Stimulated activated effector memory CD8-positive, alpha-beta T cell treated with anti-CD3 and anti-CD28 coated beads, Interleukin-12 subunit alpha, Interleukin-12 subunit beta, amount 100 ng/mL, for 72 hours (primary cell): ENCODE measurements at regions not wholly inside any gene's neighbourhood (a gene's known extent, or its start where the extent isn't known, plus 50 kb on each side); places are given as distances from the start of the nearest gene placed in this dataset.

ENCODE experiments used
- ATAC-seq: fragments of 150-1000 bp; cut with Tn5 transposase; 2 replicates; pipeline ENCODE4 v1.10.0; 2021
- DNase-seq, 2 donors: peaks; one replicate each; pipeline ENCODE4 v3.0.0; 2021 to 2022; ENCODE audit warnings: low spot score in 2 of 2
- H3K27ac Mint-ChIP-seq: one replicate; pipeline ENCODE4 v1.8.0; 2022; ENCODE audit warnings: mild to moderate bottlenecking, mixed read lengths
- H3K36me3 Mint-ChIP-seq: one replicate; pipeline ENCODE4 v1.8.0; 2022; ENCODE audit warnings: mild to moderate bottlenecking, mixed read lengths
- H3K4me1 Mint-ChIP-seq: one replicate; pipeline ENCODE4 v1.8.0; 2022; ENCODE audit warnings: mixed read lengths
- H3K4me3 Mint-ChIP-seq: one replicate; pipeline ENCODE4 v1.8.0; 2022; ENCODE audit warnings: mild to moderate bottlenecking, mixed read lengths
- H3K9me3 Mint-ChIP-seq: one replicate; pipeline ENCODE4 v1.8.0; 2022; ENCODE audit warnings: mixed read lengths

DNA sequence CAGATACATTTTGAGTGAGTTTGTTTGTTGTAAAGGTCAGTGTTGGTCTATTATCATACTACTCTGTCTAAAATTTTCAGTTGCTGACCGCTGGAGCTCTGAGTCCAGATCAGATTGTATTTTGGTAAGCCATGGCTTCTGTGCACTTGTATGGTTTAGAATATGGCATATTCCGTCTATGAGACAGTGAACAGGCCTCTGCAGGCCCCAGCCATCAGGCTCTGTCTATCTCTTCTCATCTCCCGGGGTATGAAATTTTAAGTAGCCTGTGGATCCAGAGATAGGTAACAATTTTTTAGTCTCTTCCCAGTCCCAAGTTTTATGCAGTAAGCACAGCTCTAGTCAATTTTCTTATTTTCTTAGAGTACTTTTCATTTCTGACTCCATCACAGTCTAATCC, 1929.1 kb upstream of the SEL1L start:
- no peaks in the 10 kb centered on the region for H3K36me3 Mint-ChIP-seq
- ATAC-seq (no peak), DNase-seq (no peak)
- H3K9me3 Mint-ChIP-seq: peaks cover 24% of the 10 kb centered on the region
- H3K4me1 Mint-ChIP-seq: no peaks in the 10 kb centered on the region
- H3K4me3 Mint-ChIP-seq: no peak overlapping the region
- no peak overlapping the region for H3K27ac Mint-ChIP-seq

DNA sequence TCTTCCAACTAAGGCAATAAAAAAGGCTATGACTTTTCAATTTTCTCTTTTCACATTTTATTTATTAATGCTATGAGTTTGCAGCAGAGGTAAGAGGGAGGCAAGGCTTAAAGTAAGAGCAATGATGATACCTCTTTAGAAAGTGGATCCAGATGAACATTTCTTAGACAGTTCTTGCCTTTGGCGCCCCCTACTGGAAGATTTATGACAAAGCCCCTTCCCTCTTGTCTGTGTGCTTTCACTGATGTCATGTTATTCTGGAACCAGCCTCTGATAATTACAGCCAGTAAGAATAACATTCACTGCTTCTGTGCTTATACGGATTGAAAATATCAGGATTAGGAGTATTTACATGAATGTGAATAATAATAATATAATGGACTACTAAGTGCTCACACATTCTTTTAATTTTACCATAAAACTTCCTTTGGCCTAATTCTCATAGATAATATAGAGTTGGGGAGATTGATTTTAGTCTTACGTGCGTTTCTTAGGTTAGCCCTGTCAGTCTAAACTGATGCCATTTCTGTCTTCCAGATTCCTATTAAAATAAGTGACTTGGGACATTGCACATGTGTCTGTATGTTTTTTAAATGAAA, 1929.9 kb upstream of the SEL1L start:
- Mint-ChIP-seq H3K27ac (no peak overlapping the region), H3K9me3 (peaks cover 24% of the 10 kb centered on the region), H3K36me3 (no peaks in the 10 kb centered on the region), H3K4me1 (no peaks in the 10 kb centered on the region), H3K4me3 (no peak overlapping the region)
- ATAC-seq (no peak), DNase-seq (no peak)

- no peaks in the 10 kb centered on the region for H3K4me1 Mint-ChIP-seq
- H3K9me3 Mint-ChIP-seq: peaks cover 24% of the 10 kb centered on the region
- no peak overlapping the region for H3K4me3 Mint-ChIP-seq
- ATAC-seq (no peak), DNase-seq (no peak)
- H3K36me3 Mint-ChIP-seq: no peaks in the 10 kb centered on the region
- no peak overlapping the region for H3K27ac Mint-ChIP-seq
Measured at GRCh38 chr14:83467811-83468210, 1934.2 kb upstream of the SEL1L start.

- Mint-ChIP-seq H3K27ac (no peak overlapping the region), H3K9me3 (peaks cover 17% of the 10 kb centered on the region), H3K4me1 (no peaks in the 10 kb centered on the region), H3K36me3 (no peaks in the 10 kb centered on the region), H3K4me3 (no peak overlapping the region)
- DNase-seq: no peak
- ATAC-seq: no peak
Measured at GRCh38 chr14:83470466-83470865, 1936.8 kb upstream of the SEL1L start.

GRCh38 chr14:83470959-83471695, 1937.5 kb upstream of the SEL1L start:
- ATAC-seq (no peak), DNase-seq (no peak)
- H3K36me3 Mint-ChIP-seq: no peaks in the 10 kb centered on the region
- no peak overlapping the region for H3K27ac Mint-ChIP-seq
- H3K4me1 Mint-ChIP-seq: no peaks in the 10 kb centered on the region
- no peak overlapping the region for H3K4me3 Mint-ChIP-seq
- peaks cover 14% of the 10 kb centered on the region for H3K9me3 Mint-ChIP-seq

DNA sequence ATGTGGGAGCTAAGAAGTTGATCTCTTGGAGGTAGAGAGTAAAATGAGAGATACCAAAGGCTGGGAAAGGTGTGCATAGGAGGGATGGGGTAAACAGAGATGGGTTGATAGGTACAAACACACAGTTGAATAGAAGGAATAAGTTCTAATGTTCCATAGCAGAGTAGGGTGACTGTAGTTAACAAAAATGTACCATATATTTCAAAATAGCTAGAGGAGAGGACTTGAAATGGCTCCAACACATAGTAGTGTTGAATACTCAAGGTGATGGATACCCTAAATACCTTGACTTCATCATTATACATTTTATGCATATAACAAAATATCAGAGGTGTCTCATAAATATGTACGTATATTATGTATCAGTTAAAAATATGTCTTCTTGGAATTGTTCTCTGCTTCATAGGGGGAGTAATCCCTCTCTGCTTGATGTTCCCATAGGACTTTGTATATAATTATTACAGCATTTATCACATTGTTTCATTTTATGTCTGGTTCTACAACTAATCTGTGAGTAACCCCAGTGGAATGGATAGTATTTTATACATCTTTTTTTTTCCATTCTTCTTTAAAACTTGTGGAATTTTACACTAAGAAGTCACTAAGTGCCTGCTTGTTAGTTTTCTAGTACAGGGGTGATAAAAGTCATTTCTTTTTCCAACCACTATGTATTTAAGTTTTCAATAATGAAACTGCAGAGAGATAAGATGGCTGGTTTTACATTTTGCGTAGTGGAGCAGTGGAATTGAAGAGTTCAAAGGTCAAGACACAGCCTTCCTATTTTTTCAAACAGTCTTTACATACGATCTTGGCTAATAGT, 1940.0 kb upstream of the SEL1L start:
- ATAC-seq: no peak
- no peak overlapping the region for H3K4me3 Mint-ChIP-seq

DNA sequence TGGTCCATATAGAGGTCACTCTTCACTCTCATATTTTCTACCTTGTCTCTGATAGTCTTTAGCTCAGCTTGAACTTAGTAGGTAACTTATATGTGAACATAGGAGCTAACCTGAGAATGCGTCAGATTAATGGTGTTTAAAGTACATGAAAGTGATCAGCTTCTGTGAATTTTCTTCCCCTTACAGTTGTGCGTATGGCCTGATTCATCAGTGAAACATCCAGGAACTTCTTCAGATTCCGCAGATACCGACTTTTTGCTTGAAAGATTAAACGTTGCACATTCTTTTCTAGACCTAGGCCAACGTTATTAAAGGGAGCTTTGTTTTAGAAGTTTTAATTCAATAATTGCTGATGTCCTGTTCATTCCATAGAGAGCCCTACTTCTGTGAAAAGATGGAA, 1945.1 kb upstream of the SEL1L start:
- H3K36me3 Mint-ChIP-seq: no peaks in the 10 kb centered on the region
- peaks cover 19% of the 10 kb centered on the region for H3K9me3 Mint-ChIP-seq
- no peak for ATAC-seq
- DNase-seq: no peak
- no peaks in the 10 kb centered on the region for H3K4me1 Mint-ChIP-seq
- no peak overlapping the region for H3K4me3 Mint-ChIP-seq
- no peak overlapping the region for H3K27ac Mint-ChIP-seq

More for the DNA sequence above, 1940.0 kb upstream of the SEL1L start:
- DNase-seq: no peak
- H3K9me3 Mint-ChIP-seq: peaks cover 16% of the 10 kb centered on the region
- no peak overlapping the region for H3K27ac Mint-ChIP-seq
- no peaks in the 10 kb centered on the region for H3K36me3 Mint-ChIP-seq
- H3K4me1 Mint-ChIP-seq: no peaks in the 10 kb centered on the region

- DNase-seq (no peak), ATAC-seq (no peak)
- no peak overlapping the region for H3K27ac Mint-ChIP-seq
- no peaks in the 10 kb centered on the region for H3K4me1 Mint-ChIP-seq
- peaks cover 10% of the 10 kb centered on the region for H3K9me3 Mint-ChIP-seq
- no peaks in the 10 kb centered on the region for H3K36me3 Mint-ChIP-seq
- H3K4me3 Mint-ChIP-seq: no peak overlapping the region
Measured at GRCh38 chr14:83483063-83483462, 1949.4 kb upstream of the SEL1L start.

- Mint-ChIP-seq H3K4me3 (no peak overlapping the region), H3K9me3 (peaks cover 14% of the 10 kb centered on the region), H3K27ac (no peak overlapping the region), H3K4me1 (no peaks in the 10 kb centered on the region), H3K36me3 (no peaks in the 10 kb centered on the region)
- ATAC-seq (no peak), DNase-seq (no peak)
Measured at GRCh38 chr14:83485591-83485990, 1951.9 kb upstream of the SEL1L start.

- Mint-ChIP-seq H3K9me3 (peaks cover 12% of the 10 kb centered on the region), H3K4me3 (no peak overlapping the region), H3K4me1 (no peaks in the 10 kb centered on the region), H3K36me3 (no peaks in the 10 kb centered on the region), H3K27ac (no peak overlapping the region)
- ATAC-seq: no peak
- no peak for DNase-seq
Measured at GRCh38 chr14:83491091-83491490, 1957.4 kb upstream of the SEL1L start.

DNA sequence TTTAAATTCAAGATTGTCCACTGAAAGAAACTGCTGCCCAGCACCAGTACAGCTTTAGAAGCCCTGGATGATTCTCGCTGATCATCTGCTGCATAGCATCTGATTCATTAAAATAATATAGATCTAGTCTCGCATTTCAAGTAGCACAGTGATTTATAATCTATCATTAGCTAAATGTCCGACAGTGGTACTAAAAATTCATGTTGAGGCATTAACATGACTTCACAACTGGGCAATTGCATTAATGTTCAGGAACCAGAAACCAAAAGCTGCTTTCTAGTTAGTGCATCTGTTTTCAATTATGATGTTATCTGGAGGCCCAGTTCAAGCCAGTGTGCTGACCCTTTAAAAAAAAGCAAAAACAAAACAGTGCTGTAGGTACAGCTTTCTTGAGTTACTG, 1987.2 kb upstream of the SEL1L start:
- no peak overlapping the region for H3K27ac Mint-ChIP-seq
- DNase-seq: no peak
- H3K4me1 Mint-ChIP-seq: no peaks in the 10 kb centered on the region
- H3K9me3 Mint-ChIP-seq: peaks cover 25% of the 10 kb centered on the region
- ATAC-seq: no peak
- H3K36me3 Mint-ChIP-seq: no peaks in the 10 kb centered on the region
- no peak overlapping the region for H3K4me3 Mint-ChIP-seq

DNA sequence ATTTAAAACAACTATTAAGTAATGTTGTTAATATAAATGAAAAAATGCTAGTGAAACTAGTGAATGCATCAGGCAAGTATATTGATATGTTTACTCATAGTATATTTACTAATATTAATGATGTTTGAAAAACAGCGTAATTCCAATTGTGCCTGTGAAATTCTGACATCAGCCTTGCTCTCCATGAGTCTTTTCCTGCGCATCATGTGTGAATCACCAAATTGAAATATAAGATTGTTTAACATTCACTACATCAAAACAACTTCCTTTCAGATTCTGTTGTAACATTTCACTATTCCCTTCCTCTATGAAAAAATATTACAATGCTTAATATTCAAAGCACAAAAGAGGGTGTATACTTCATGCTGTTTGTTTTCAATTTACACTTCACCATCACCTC, 1995.9 kb upstream of the SEL1L start:
- peaks cover 37% of the 10 kb centered on the region for H3K9me3 Mint-ChIP-seq
- H3K4me3 Mint-ChIP-seq: no peak overlapping the region

GRCh38 chr14:83533734-83534133, 1996.2 kb upstream of the FLRT2 start:
- Mint-ChIP-seq H3K9me3 (peaks cover 20% of the 10 kb centered on the region), H3K4me1 (no peaks in the 10 kb centered on the region), H3K36me3 (no peaks in the 10 kb centered on the region), H3K27ac (no peak overlapping the region), H3K4me3 (no peak overlapping the region)
- no peak for DNase-seq
- no peak for ATAC-seq

More for the DNA sequence above, 1995.9 kb upstream of the SEL1L start:
- no peak for ATAC-seq
- Mint-ChIP-seq H3K4me1 (no peaks in the 10 kb centered on the region), H3K36me3 (no peaks in the 10 kb centered on the region), H3K27ac (no peak overlapping the region)
- DNase-seq: no peak

- Mint-ChIP-seq H3K36me3 (no peaks in the 10 kb centered on the region), H3K4me3 (no peak overlapping the region), H3K9me3 (peaks cover 20% of the 10 kb centered on the region), H3K4me1 (no peaks in the 10 kb centered on the region), H3K27ac (no peak overlapping the region)
- ATAC-seq (no peak), DNase-seq (no peak)
Measured at GRCh38 chr14:83534995-83535394, 1994.9 kb upstream of the FLRT2 start.

DNA sequence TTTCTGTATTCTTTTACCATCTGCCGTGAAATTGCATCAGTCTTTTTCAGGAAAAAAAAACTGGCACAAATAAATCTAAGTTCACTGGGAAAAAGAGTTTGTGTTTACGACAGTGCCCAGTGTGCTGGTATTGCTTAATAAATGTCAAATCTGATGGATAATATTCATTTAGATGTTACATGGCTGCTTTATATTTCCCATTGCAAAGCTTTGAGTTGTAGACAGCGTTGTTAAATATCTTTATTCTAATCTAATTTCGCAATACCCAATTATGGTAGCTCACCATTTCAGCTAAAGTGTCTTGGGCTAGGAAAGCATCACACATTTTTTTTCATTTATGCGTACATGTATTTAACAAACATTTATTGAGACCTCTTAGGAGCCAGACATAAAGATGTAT, 1994.5 kb upstream of the FLRT2 start:
- no peak for DNase-seq
- Mint-ChIP-seq H3K27ac (no peak overlapping the region), H3K36me3 (no peaks in the 10 kb centered on the region), H3K4me1 (no peaks in the 10 kb centered on the region), H3K9me3 (peaks cover 19% of the 10 kb centered on the region), H3K4me3 (no peak overlapping the region)
- ATAC-seq: no peak

DNA sequence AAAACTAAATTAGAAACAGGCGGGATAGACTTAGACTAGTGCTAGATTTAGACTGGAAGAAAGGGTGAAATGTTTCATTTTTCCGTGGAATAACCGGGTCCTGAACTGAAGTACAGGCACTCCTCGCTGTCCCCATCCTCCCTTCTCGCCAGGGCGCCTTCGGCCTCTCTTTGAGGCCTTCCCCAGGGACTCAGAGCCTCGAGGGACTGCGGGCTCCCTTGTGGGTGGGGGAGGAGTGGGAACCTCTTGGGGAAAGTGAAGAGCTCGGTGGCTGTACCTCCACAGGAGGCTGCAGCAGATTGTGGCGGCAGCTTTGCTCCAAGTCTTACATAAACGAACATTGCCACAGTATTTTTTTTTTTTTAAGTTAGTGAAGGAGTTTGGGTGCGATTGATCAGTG, 1988.8 kb upstream of the FLRT2 start:
- H3K4me3 Mint-ChIP-seq: no peak overlapping the region
- ATAC-seq (no peak), DNase-seq (no peak)
- no peak overlapping the region for H3K27ac Mint-ChIP-seq
- no peaks in the 10 kb centered on the region for H3K4me1 Mint-ChIP-seq
- H3K36me3 Mint-ChIP-seq: no peaks in the 10 kb centered on the region
- peaks cover 12% of the 10 kb centered on the region for H3K9me3 Mint-ChIP-seq
